ENCODE measurements at regions not wholly inside any gene's neighbourhood (a gene's known extent, or its start where the extent isn't known, plus 50 kb on each side); places are given as distances from the start of the nearest gene placed in this dataset.
A peak's percentile ranks its signal among the peaks of the same experiment; 100 is the strongest.

DNA sequence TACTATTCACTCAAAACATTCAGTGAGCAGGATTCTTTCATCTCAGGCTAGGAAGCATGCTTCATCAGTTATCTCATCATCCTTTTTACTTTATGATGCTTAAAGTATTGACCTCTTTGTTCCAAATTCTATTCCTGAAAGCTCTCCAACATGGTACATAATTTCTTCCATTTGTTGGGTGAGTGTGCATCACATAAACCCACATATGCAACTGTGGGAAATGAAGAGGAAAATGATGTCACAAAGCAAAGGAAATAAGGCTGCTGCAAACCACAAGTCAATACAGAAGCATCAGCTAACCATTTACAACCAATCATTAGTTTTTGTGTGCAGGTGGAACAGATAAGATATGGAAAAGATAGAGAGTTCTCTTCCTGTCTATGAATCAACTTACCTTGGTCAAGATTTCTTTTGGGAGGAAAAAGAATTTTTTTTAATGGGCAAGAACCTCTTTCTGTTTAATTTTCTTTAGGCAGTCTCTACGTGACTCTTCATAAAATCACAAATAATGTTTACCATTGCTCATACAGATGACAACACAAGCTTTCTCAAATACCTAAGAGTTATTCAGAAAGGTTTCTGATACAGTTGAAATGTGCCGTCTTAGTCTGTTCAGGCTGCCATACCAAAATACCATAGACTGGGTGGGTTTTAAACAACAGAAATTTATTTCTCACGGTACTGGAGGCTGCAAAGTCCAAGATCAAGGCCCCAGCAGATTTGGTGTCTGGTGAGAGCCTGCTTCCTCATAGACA, 259.9 kb downstream of the ADGRG6 start:
- DNase-seq (ENCODE audit: low read depth in 2 of 2): no peak

DNA sequence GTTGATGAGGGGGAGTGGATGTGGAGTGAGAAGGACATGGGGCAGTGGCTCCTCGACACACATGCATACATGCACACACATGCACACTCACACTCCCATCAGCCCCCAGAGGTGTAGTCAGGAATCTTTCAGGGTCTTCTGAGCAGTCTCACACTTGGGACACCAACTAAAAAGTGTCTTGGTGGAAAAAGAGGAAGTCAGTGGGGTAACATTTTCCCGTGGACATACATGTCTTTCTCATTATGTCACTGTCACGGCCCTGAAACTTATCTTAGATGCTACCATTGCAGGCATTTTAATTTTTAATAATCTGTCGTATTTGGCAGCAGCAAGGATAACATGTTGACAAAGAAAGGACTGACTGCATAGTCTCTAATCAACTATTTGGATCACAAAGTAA, 261.1 kb downstream of the ADGRG6 start:
- no peak for DNase-seq (ENCODE audit: low read depth in 2 of 2)

DNA sequence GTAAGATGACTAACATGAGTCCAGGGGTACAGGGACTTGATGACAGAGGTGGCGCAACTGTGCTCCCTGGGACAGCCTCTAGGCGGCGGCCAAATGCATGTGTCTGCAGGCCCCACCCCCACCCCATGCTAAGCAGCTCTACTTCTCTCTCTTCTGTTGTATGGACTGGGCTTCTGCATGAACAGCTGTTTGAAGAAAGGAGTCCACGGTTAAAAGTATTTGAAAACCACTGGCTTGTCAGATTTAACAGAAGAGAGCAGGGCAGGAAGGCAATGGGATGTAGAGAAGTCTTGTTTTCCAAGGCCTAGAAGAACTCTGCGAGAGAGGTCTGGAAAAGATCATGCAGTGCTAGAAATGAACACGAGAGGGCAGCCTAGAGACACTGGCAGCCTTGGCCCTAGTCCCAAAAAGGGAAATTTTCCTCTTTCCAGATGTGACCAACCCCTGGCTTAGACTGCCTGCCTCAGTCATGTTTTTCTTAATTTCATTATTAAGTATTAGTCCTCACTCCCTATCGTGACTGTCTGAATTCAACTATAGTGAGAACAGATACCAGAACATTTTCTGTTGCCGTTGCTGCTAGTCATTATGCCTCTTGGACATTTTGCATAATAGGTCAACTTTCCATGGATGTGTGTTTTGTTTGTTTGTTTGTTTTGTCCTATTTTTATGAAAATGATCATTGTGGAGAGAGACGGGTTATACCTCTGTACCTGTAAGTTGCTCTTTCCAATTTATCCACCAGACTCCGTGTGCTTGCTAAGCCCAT, 265.0 kb downstream of the ADGRG6 start:
- peak; percentile 52 to 53 for DNase-seq (ENCODE audit: low read depth in 2 of 2)

DNA sequence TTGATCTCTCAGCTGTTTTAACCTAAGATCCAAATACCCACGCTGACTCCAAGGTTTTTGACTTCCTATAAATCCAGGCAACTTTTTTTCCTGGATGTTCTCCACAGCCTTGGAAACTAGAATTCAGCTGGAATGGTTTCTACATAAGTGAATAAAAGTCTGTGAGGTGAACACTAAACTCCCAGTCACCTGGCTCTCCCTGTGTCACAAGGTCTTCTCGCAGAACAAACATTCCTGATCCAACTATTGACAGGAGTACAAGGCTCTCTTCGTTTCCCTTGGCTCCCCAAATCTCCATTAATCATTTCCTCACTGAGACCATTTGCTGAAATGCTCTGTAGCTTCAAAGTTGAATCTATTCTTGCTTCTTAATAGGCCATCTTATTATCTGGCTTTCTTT, 265.7 kb downstream of the ADGRG6 start:
- no peak for DNase-seq (ENCODE audit: low read depth in 2 of 2)

DNA sequence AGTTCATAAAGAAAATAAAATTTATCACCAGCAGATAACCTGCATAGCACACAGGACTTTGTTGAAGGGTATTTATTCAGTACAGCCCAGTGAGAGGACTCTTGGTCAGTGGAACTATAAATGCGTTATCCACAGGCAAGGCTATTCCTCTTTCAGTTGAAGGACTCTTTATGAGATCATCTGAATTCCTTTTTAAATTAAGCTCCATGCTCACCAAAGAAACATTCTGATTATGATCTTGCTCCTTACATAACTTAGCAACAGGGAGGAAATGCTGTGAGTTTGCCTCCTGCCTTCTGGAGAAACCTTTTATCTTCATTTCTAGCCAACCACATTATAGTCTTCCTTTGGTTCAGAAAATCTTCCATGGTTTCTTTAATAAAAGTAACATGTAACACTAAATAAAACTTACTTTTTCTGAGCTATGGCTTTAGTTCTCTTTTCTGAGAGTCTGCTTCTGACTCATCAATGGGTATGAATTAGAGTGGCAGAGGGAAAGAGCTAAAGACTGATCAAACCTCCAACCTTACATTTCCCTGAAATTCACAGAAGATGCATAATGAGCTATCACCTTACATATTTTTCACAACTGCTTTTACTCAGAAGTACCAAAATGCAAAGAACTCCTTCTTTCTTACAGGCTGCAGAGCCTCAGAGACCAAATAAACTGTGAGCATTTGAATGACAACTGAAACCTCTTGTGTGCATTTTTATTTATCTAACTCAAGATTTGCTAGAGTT, 267.2 kb downstream of the ADGRG6 start:
- no peak for DNase-seq (ENCODE audit: low read depth in 2 of 2)

DNA sequence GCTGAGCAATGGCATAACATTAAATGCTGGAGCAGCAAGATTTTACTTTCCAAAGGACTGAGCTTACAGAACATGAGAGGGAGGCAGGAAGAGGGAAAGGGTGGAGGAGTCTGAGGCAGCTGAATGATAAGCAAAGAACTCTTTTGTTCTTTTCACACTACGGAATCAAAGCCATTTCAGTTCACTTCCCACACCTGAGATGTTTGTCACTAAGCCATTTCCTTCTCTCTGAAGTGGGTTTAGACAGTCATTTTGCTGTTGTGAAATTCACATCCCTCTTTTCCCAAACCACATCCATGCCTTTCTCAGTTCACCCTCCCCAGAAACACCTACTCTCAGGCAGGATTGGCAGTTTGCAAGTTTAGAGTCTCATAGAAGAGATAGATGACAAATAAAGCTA, 267.9 kb downstream of the ADGRG6 start:
- no peak for DNase-seq (ENCODE audit: low read depth in 2 of 2)

DNA sequence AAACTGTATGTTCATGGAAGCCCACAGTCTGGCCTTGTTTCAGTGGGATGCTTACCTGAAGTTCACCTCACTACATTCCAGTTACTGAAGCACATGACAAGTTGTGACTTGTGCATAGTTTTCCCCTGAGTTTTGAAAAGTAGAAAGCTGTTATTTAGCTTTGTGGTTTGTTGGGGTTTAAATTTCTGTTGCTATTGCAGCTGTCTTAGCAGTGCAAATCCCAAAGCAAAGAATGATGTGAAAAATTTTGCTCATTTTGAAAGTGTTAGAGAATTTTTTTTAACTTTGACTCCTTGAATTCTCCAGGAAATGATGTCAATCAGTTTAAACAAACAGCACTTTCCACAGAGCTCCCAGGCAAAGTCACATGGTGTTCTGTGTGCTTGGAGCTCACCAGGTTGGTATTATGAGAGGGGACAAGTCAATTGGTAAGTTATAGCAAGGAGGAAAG, 268.4 kb downstream of the ADGRG6 start:
- no peak for DNase-seq (ENCODE audit: low read depth in 2 of 2)

DNA sequence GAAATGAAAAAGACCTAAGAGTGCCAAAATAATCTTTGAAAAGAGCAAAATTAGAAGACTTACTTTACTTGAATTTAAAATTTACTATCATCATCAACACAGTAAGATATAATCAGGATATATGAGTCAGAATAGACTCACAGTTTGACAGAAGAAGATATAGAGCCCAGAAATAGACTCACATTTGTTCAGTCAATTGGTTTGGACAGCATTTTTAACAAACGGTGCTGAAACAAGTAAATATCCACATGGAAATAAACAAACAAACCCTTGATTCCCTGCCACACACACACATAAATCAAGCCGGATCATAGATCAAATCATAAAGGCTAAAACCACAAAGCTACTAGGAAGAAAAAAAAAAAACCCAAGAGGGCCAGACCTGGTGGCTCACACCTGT, 291.1 kb downstream of the ADGRG6 start:
- DNase-seq (ENCODE audit: low read depth in 2 of 2): no peak

DNA sequence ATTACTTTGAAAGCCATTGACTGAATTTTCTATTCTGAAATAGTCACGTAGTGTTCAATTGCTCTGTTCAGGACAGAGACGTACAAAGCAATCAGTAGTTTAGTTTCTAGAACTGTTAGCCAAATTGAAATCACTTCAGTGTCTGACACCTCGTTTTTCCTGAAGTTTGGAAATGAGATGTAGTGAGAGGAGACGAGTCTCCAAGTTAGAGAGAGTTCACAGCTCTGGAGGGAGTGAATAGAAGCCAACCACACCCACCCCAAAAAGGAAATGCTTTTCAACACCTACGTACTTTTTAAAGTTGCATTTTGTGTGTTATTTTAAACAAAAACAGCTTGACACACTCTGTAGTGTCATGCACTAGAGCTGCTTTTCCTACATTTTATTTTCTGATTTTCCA, 296.0 kb downstream of the ADGRG6 start:
- DNase-seq (ENCODE audit: low read depth in 2 of 2): no peak

DNA sequence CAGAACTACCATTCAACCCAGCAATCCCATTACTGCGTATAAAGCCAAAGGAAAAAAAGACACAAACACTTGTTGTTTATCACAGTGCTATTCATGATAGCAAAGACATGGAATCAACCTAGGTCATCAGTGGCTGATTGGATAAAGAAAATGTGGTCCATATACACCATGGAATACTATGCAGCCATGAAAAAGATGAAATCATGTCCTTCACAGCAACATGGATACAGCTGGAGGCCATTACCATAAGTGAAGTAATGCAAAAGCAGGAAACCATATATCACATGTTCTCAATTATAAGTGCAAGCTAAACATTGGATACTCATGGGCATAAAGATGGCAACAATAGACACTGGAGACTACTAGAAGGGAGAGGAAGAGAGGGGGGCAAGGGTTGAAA, 299.6 kb downstream of the ADGRG6 start:
- no peak for DNase-seq (ENCODE audit: low read depth in 2 of 2)

DNA sequence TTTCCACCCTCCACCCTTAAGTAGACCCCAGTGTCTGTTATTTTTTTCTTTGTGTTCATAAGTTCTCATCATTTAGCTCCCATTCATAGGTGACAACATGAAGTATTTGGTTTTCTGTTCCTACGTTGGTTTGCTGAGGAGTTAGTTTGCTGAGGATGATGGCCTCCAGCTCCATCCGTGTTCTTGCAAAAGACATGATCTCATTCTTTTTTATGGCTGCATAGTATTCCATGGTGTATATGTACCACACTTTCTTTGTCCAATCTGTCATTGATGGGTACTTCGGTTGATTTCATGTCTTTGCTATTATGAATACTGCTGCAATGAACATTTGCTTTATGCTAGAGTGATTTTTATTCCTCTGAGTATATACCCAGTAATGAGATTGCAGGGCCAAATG, 301.2 kb downstream of the ADGRG6 start:
- DNase-seq (ENCODE audit: low read depth in 2 of 2): no peak

DNA sequence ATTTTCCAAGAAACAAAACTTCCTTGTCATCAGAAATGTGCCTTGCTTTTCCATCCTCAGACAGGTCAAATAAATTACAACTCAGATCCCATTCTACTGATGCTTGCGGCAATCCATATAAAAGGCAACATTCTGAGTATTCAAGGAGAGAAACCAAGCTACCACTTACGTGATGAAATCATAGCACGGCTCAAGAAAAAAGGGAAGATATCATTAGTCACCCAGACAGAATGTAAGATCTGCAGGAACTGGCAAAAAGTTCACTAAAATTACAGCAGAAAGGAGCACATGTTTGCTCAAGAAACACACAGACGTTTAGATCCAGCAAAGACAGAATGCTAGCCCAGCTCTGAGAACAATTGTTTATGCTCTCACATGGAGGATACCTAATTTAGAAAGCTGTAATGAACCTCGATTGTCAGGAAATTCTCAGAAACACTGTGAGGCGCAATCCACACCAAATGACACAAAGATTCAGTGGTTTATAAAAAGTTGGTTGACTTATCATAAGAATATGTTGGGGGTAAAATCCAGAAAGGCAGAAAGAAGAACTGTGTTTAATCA, 304.2 kb downstream of the ADGRG6 start:
- no peak for DNase-seq (ENCODE audit: low read depth in 2 of 2)

DNA sequence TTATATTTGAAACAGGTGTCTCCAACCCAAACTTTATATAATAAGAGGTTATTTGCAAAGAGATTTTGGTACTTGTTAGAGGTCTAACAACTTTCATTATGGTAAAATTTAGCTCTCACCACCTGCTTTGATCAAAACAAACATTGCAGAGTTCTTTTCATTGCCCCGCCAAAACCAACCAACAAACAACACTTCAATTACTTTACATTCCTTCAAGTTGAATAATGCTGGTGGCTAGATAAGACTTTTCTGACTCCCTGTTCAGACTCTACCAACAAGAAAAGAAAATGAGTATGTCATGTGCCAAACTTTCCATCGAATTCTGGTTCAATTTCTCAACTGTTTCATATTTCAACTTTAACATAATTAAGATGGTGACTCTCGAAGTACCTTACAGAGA, 311.1 kb downstream of the ADGRG6 start:
- no peak for DNase-seq (ENCODE audit: low read depth in 2 of 2)

DNA sequence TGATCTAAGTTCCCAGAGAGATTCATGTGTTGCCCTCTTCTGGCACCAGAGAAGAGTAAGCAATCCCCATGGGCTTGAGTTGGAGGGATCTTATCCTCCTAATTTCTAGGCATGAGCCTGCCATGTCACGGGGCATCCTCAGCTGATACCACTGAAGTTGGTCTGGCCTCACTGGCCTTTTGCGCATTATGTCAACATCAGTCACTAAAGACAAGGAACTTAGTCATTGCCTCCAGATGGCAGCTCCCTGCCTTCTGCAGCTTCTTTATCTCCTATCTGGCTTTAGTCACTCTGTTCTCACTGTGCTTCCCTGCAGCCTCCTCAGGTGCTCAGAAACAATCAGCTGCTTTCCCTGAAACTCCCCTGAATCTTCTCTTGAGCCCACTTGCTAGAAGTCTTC, 312.2 kb downstream of the ADGRG6 start:
- no peak for DNase-seq (ENCODE audit: low read depth in 2 of 2)

DNA sequence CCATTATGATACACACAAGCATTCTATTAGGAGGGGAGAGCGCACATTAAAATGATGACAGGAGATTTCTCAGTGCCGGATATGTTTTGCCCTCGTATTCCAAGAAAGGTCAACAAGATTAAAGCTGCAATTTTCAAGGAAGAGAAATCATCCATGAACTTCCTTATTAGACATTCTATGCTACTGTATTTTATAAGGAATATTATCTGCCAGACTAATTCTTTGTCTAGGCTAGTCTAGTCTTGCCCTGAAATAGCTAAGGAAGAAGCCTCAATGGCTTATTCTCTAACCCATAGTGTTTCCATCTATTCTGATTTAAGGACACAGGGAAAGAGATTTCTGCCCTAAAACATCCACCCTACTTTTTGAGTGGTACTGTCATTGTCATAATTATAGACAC, 315.4 kb downstream of the ADGRG6 start:
- no peak for DNase-seq (ENCODE audit: low read depth in 2 of 2)

DNA sequence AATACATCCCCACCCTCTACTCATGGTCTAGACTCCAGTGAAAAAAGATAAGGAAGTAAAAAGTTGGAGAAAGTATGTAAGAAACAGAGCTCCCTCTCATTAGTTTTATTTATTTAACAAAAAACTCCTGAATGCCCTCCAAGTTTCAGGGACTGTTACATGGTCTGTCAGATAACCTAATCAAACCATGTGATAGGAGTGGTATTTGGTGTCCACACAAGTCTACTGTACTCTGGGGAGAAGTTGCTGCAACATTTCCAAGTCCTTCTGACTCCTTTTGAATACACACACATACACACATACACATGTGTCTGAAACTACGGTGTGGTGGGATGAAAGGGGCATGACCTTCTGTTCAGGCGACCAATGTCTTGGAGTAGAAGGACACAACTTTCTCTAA, 320.0 kb downstream of the ADGRG6 start:
- no peak for DNase-seq (ENCODE audit: low read depth in 2 of 2)

DNA sequence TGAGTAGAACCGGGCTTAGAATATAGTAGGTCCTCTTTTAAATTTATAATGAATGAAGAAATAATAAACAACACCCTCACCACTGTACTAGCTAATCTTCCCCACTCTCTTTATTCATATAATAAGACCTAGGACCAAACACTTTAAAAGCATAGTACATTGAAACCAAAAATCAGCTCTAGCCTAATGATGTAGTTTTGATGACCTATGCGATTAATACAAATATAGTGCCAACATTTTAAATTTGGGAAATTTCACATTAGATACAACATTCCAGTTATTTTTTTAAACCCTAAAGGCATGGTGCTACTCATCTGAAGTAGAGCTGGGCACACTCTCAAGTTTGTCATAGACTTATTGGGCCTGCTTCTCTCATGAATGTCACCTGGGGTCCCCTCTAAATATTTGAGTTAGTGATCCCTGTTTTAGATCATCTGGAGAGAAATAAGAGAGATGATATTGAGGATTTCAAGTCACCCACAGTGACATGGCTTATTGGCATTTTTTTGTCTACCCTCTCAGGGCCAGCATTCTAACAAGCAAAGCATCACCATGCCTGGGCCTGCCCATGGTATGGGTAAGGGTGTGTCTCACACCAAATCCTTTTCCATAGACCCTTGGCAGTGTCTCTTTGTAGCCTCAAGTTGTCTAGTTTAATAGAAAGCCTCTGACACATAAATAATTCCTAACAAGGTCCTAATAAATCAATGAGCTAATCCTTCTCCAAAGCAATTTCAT, 319.8 kb downstream of the HIVEP2 start:
- DNase-seq (ENCODE audit: low read depth in 2 of 2): no peak

DNA sequence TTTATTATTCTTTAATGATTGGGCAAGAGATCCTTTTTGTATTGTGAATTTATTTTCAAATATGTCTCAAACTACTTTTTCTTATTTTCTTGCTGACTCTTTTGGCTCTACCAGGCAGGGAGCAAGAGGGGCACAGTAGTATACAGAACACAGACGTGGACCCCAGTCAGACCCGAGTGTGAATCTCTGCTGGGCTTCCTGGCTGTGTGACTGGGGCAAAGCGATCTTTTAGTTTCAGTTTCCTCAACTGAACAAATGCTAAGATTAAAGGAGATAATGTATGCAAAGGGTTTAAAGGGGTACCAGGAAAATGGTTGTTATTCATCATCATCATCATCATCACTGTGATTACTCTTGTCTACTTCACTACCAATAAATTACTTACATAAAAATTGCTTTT, 317.5 kb downstream of the HIVEP2 start:
- DNase-seq (ENCODE audit: low read depth in 2 of 2): no peak

DNA sequence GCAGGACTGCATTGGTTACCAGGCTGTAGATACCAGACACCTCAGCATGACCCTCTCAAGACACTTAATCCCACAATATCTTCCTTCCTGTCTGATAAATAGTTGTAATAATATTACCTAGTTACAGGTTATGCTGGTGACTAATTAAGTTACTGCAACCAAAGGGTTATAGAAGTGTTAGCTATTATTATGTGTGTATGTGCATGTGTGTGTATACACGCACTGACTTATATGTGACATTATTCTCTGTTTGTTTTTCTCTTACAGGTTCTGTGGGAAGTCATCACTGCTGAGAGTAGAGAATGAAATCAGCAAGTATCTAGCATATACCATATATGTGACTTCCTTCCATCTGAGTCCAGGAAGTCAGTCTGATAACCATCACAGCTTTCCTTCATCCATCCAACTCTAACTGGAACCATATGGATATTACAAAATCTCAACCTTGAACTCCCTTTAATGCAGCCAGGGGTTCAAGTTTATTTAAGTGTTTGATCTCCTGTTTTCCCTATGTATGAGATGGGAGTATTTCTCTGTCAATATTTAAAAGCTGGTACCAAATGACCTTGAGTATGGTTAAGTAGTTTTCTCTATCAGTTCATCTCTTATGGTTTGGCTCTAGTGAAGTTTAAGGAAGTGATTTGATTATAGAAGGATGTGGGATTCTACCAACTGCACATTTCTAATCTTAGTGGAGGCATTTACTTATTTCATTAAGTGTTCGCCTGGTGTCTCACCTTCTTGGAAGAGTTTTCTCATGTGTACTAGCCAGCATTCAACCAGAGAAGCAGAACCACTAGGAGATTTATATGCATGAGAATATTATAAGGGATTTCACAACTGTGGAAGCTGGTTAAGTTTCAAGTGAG, 313.2 kb downstream of the HIVEP2 start:
- DNase-seq (ENCODE audit: low read depth in 2 of 2): no peak

DNA sequence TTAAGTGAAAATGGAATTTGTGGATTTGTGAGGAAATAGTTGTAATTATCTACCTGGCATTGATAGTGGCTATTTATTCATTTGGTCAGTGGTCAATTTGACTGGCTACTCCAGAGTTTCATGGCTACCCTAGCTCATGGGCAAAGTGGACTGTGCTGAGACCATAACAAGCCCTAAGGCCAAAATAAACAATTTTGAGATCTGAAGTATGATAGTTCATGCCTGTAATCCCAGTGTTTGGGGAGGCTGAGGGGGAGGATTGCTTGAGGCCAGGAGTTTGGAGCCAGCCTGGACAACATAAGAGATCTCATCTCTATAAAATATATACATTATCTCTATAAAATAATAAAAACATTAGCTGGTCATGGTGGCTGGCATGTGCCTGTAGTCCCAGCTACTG, 311.7 kb downstream of the HIVEP2 start:
- DNase-seq (ENCODE audit: low read depth in 2 of 2): no peak

DNA sequence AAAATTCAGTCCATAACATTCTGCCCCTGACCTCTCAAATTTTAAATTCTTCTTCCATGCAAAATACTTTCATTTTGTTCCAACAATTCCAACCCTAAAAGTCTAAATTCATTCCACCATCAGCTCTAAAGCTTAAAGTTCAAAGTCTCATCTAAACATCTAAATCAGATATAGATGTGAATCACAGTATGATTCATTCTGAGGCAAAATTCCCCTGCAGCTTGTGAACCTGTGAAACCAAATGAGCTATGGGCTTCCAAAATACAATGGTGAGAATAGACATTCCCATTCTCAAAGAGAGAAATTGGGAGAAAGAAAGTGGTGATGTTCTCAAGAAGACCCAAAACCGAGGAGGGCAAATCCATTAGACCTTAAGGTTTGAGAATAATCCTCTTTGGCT, 309.8 kb downstream of the HIVEP2 start:
- DNase-seq (ENCODE audit: low read depth in 2 of 2): no peak
